ENCODE measurements at regions not wholly inside any gene's neighbourhood (a gene's known extent, or its start where the extent isn't known, plus 50 kb on each side); places are given as distances from the start of the nearest gene placed in this dataset.

GRCh38 chr11:29538339-29539036 lies 478.3 kb downstream of the KCNA4 start:
- H3K4me1 ChIP-seq (ENCODE audit: control insufficient read depth, insufficient read depth, low read length): no peaks in the 10 kb centered on the region
- no peak overlapping the region for H3K9ac ChIP-seq (ENCODE audit: low read length)
- DNase-seq (ENCODE audit: low read depth): no peak
- H3K36me3 ChIP-seq (ENCODE audit: control insufficient read depth, insufficient read depth, low read length, severe bottlenecking): no peaks in the 10 kb centered on the region
- no peak overlapping the region for H3K4me3 ChIP-seq (ENCODE audit: low read length)
- H3K27me3 ChIP-seq (replicated peaks; ENCODE audit: control insufficient read depth, insufficient read depth, low read length): no peaks in the 10 kb centered on the region
- no peaks in the 10 kb centered on the region for H3K9me3 ChIP-seq (ENCODE audit: control insufficient read depth, low read length)

DNA sequence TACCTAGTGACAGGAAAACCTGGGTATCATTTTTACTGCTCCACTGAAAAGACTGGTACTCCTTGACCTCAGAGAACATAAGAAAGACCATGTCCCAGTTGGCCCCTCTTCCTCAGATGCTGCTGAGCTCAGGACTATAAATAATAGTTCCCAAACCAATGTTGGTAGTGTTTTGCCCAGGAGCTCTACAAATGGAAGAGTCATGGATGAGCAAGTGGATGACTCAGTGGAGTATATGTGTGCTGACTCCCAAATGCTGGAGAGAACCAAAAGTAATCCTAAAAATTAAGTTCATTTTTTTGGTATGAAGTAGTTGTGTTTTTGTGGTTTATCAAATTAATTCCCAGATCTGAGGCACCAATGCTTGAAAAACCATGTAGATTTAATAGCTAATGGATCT lies 482.0 kb downstream of the KCNA4 start:
- Histone ChIP-seq H3K36me3 (ENCODE audit: control insufficient read depth, insufficient read depth, low read length, severe bottlenecking) (no peaks in the 10 kb centered on the region), H3K27me3 (replicated peaks; ENCODE audit: control insufficient read depth, insufficient read depth, low read length) (no peaks in the 10 kb centered on the region), H3K9me3 (ENCODE audit: control insufficient read depth, low read length) (no peaks in the 10 kb centered on the region), H3K4me1 (ENCODE audit: control insufficient read depth, insufficient read depth, low read length) (no peaks in the 10 kb centered on the region), H3K4me3 (ENCODE audit: low read length) (no peak overlapping the region), H3K9ac (ENCODE audit: low read length) (no peak overlapping the region)
- no peak for DNase-seq (ENCODE audit: low read depth)

DNA sequence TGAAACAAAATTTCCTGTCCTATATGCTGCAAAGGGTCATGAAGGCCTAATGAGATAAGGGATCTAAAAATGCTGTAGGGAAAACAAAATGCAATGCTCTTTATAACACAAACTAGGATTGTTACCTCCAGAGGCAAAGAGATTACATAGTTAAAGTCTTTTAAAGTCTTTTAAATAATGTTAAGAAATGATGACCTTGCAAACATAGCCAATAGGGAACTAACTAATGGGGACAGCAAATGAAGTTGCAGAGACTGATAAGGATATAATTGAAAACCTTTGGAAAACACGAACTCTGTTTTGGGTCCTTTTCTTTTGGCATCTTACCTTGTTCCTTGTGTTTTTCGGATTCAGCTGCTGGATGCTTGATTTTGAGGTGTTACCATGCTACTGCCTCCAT lies 485.9 kb downstream of the KCNA4 start:
- H3K4me1 ChIP-seq (ENCODE audit: control insufficient read depth, insufficient read depth, low read length): no peaks in the 10 kb centered on the region
- DNase-seq (ENCODE audit: low read depth): no peak
- no peak overlapping the region for H3K9ac ChIP-seq (ENCODE audit: low read length)
- no peaks in the 10 kb centered on the region for H3K36me3 ChIP-seq (ENCODE audit: control insufficient read depth, insufficient read depth, low read length, severe bottlenecking)
- H3K9me3 ChIP-seq (ENCODE audit: control insufficient read depth, low read length): peaks cover 4% of the 10 kb centered on the region
- no peaks in the 10 kb centered on the region for H3K27me3 ChIP-seq (replicated peaks; ENCODE audit: control insufficient read depth, insufficient read depth, low read length)
- H3K4me3 ChIP-seq (ENCODE audit: low read length): no peak overlapping the region

- no peaks in the 10 kb centered on the region for H3K36me3 ChIP-seq (ENCODE audit: control insufficient read depth, insufficient read depth, low read length, severe bottlenecking)
- peaks cover 4% of the 10 kb centered on the region for H3K9me3 ChIP-seq (ENCODE audit: control insufficient read depth, low read length)
- H3K4me3 ChIP-seq (ENCODE audit: low read length): no peak overlapping the region
- no peaks in the 10 kb centered on the region for H3K27me3 ChIP-seq (replicated peaks; ENCODE audit: control insufficient read depth, insufficient read depth, low read length)
- peak; percentile 36 for DNase-seq (ENCODE audit: low read depth)
- H3K4me1 ChIP-seq (ENCODE audit: control insufficient read depth, insufficient read depth, low read length): no peaks in the 10 kb centered on the region
- H3K9ac ChIP-seq (ENCODE audit: low read length): no peak overlapping the region
These were observed 489.4 kb downstream of the KCNA4 start for GRCh38 chr11:29527391-29527936.

DNA sequence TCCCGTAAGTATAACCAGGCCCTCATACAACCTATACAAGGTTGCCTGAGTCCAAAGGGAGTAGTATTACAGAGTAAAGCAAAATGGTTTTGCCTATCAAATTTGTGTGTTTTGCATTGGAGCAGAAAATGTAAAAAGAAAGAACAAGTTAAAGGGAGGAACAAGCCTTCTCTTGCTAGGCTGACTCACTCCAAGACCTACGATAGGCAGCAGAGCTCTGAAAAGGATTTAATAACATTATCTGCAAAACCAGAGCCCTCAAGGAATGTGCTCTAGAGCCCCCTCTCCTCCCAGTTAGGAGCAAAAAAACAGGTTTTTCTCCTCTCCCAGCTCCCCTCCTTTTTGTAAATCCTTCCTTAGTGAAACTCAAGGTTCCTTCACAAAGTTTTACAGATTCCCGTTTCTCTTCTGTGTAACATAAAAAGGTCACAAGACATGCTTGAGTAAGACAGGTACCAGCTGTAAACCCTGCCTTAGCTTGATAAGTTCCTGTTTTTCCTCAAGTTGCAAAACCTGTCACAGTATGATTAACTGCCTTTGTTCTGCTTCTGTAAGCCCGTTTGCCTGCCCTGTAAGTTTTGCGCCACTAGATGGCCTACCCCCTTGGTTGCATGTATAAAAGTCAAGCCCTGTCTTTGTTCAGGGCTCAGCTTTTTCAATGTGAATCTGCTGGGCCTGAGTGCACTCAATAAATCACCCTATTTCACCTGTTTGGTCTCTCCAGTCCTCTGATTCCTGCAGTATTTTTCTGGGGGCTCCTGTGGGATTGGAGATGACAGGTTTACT lies 498.2 kb downstream of the KCNA4 start:
- no peaks in the 10 kb centered on the region for H3K4me1 ChIP-seq (ENCODE audit: control insufficient read depth, insufficient read depth, low read length)
- no peak for DNase-seq (ENCODE audit: low read depth)

DNA sequence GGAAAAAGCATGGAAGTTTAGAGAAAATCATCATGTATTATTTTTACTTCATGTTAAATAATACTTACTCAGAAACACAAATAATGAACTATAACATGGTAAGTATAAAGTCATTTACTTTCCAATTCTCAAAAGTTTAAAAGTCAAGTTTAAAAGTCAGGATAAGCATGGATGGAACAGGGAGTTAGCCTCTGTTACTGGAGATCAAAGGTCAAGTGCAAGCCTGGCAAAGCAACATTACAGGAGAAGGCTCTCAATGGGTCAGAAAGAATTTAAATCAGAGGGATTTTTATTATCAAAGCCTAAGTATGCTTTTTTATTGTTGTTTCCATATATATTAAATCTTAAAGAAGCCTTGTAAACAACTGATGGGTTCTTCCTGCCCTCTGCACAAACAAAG lies 505.4 kb downstream of the KCNA4 start:
- H3K9ac ChIP-seq (ENCODE audit: low read length): no peak overlapping the region
- H3K4me1 ChIP-seq (ENCODE audit: control insufficient read depth, insufficient read depth, low read length): no peaks in the 10 kb centered on the region
- H3K9me3 ChIP-seq (ENCODE audit: control insufficient read depth, low read length): no peaks in the 10 kb centered on the region
- no peak overlapping the region for H3K4me3 ChIP-seq (ENCODE audit: low read length)
- H3K36me3 ChIP-seq (ENCODE audit: control insufficient read depth, insufficient read depth, low read length, severe bottlenecking): no peaks in the 10 kb centered on the region
- peaks cover 3% of the 10 kb centered on the region for H3K27me3 ChIP-seq (replicated peaks; ENCODE audit: control insufficient read depth, insufficient read depth, low read length)
- DNase-seq (ENCODE audit: low read depth): no peak

More for the DNA sequence above, 498.2 kb downstream of the KCNA4 start:
- Histone ChIP-seq H3K27me3 (replicated peaks; ENCODE audit: control insufficient read depth, insufficient read depth, low read length) (no peaks in the 10 kb centered on the region), H3K4me3 (ENCODE audit: low read length) (no peak overlapping the region), H3K36me3 (ENCODE audit: control insufficient read depth, insufficient read depth, low read length, severe bottlenecking) (no peaks in the 10 kb centered on the region), H3K9ac (ENCODE audit: low read length) (no peak overlapping the region), H3K9me3 (ENCODE audit: control insufficient read depth, low read length) (peaks cover 7% of the 10 kb centered on the region)

DNA sequence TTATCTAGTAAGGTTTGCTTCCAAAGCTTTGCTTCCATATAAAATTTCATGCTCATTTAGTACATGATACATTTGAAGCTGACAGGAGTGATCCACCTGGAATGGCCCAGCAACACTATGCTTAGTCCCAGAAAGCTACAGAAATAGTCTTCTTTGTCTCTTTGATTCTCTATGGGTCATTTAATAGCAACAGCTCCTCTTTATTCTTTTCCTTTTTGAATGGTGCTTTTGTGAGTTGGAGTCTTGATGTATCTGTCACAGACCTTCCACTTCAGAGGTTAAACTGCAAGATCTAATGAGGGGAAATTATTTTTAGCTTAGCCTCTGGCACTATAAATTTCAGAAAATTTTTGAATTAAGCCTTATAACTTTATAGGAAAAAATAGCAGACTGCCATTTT lies 509.5 kb downstream of the KCNA4 start:
- DNase-seq (ENCODE audit: low read depth): no peak
- no peak overlapping the region for H3K9ac ChIP-seq (ENCODE audit: low read length)
- H3K27me3 ChIP-seq (replicated peaks; ENCODE audit: control insufficient read depth, insufficient read depth, low read length): peaks cover 6% of the 10 kb centered on the region
- H3K36me3 ChIP-seq (ENCODE audit: control insufficient read depth, insufficient read depth, low read length, severe bottlenecking): no peaks in the 10 kb centered on the region
- H3K4me1 ChIP-seq (ENCODE audit: control insufficient read depth, insufficient read depth, low read length): no peaks in the 10 kb centered on the region
- no peaks in the 10 kb centered on the region for H3K9me3 ChIP-seq (ENCODE audit: control insufficient read depth, low read length)
- H3K4me3 ChIP-seq (ENCODE audit: low read length): no peak overlapping the region

GRCh38 chr11:29495676-29496075 lies 521.2 kb downstream of the KCNA4 start:
- no peaks in the 10 kb centered on the region for H3K36me3 ChIP-seq (ENCODE audit: control insufficient read depth, insufficient read depth, low read length, severe bottlenecking)
- DNase-seq (ENCODE audit: low read depth): no peak
- no peaks in the 10 kb centered on the region for H3K27me3 ChIP-seq (replicated peaks; ENCODE audit: control insufficient read depth, insufficient read depth, low read length)
- no peaks in the 10 kb centered on the region for H3K4me1 ChIP-seq (ENCODE audit: control insufficient read depth, insufficient read depth, low read length)
- no peak overlapping the region for H3K4me3 ChIP-seq (ENCODE audit: low read length)
- no peaks in the 10 kb centered on the region for H3K9me3 ChIP-seq (ENCODE audit: control insufficient read depth, low read length)
- H3K9ac ChIP-seq (ENCODE audit: low read length): no peak overlapping the region

DNA sequence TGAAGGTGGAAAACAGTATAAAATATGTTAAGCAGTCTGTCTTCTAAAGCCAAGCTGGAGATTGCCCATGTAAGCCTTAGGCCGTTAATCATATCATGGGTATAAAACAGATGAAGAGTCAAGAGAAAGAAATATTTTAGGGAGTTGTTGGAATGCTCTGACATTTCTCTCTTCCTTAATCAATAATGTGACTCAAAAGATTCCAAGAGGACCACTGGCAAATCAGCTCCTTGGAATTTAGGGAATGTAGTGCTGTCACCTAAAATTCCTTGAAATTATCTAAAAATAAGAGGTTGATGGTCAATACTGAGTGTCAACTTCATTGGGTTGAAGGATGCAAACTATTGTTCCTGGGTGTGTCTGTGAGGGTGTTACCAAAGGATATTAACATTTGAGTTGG lies 525.9 kb downstream of the KCNA4 start:
- Histone ChIP-seq H3K9ac (ENCODE audit: low read length) (no peak overlapping the region), H3K27me3 (replicated peaks; ENCODE audit: control insufficient read depth, insufficient read depth, low read length) (no peaks in the 10 kb centered on the region), H3K9me3 (ENCODE audit: control insufficient read depth, low read length) (no peaks in the 10 kb centered on the region), H3K4me1 (ENCODE audit: control insufficient read depth, insufficient read depth, low read length) (no peaks in the 10 kb centered on the region), H3K36me3 (ENCODE audit: control insufficient read depth, insufficient read depth, low read length, severe bottlenecking) (no peaks in the 10 kb centered on the region), H3K4me3 (ENCODE audit: low read length) (no peak overlapping the region)
- DNase-seq (ENCODE audit: low read depth): no peak

- no peak for DNase-seq (ENCODE audit: low read depth)
- H3K27me3 ChIP-seq (replicated peaks; ENCODE audit: control insufficient read depth, insufficient read depth, low read length): no peaks in the 10 kb centered on the region
These were observed 530.5 kb downstream of the KCNA4 start for GRCh38 chr11:29486301-29486700.

DNA sequence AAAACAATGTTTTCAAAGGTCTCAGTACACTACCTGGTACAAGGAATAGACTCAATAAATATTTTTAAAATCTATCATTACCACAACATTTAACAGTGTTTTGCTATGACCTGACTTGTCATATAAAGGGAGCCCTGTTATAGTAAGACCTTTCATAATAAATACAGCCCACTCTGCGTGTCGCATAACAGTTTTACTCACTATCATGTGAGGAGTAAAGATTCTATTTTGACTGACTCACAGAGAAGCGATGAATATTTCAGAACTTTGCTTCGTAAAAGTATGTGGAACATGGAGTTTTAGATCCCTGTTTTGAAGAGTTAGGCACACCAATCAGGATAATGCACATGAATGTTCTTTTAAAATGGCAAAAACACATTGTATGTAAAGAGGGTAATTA lies 531.2 kb downstream of the KCNA4 start:
- no peaks in the 10 kb centered on the region for H3K27me3 ChIP-seq (replicated peaks; ENCODE audit: control insufficient read depth, insufficient read depth, low read length)
- no peak overlapping the region for H3K4me3 ChIP-seq (ENCODE audit: low read length)
- no peak for DNase-seq (ENCODE audit: low read depth)
- no peaks in the 10 kb centered on the region for H3K4me1 ChIP-seq (ENCODE audit: control insufficient read depth, insufficient read depth, low read length)
- no peaks in the 10 kb centered on the region for H3K36me3 ChIP-seq (ENCODE audit: control insufficient read depth, insufficient read depth, low read length, severe bottlenecking)
- no peaks in the 10 kb centered on the region for H3K9me3 ChIP-seq (ENCODE audit: control insufficient read depth, low read length)
- no peak overlapping the region for H3K9ac ChIP-seq (ENCODE audit: low read length)

More at GRCh38 chr11:29486301-29486700, 530.5 kb downstream of the KCNA4 start:
- H3K9me3 ChIP-seq (ENCODE audit: control insufficient read depth, low read length): no peaks in the 10 kb centered on the region
- H3K36me3 ChIP-seq (ENCODE audit: control insufficient read depth, insufficient read depth, low read length, severe bottlenecking): no peaks in the 10 kb centered on the region
- no peaks in the 10 kb centered on the region for H3K4me1 ChIP-seq (ENCODE audit: control insufficient read depth, insufficient read depth, low read length)
- H3K4me3 ChIP-seq (ENCODE audit: low read length): no peak overlapping the region
- H3K9ac ChIP-seq (ENCODE audit: low read length): no peak overlapping the region
